ENCODE measurements at regions not wholly inside any gene's neighbourhood (a gene's known extent, or its start where the extent isn't known, plus 50 kb on each side); places are given as distances from the start of the nearest gene placed in this dataset.

DNA sequence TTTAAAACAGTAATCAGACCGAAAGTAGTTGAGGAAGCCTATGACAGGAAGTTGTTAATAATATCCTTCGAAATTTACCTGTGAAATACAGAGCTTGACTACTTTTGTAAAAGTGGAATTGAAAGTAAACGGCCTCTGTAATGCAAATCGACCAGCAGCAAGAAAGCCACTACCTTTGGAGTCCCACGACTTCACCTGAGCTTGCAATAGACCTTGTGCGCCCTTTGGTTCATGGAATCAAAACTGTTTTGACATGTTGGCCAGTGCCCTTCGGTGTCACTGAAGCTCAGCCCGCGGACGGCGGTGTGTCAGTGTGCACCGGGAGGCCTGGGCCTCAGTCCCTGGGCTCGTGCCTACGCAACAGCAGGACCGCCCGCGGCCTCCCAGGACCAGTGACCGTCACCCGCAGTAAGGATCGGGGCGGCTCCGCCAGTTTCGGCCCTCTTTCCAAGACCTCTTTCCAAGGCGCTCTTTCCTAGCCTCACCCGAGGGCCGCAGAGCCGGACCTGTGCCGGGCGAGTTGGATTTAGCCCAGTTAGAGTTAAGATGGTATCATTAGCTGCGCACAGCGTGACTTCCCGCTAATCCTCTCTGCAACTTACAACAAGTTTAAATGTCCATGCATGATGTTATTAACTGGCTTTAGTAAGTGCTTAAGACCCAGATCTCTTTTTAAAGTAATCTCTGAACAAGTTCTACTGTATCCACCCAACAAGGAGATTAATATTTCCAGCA, 223.3 kb downstream of the MEF2C start (continued):
- no peak for TF ChIP-seq RAD51 (IDR thresholded peaks at IDR 0.05)
- no peak for TF ChIP-seq EGR1 (IDR thresholded peaks at IDR 0.05; ENCODE audit: borderline replicate concordance in 1 of 2, low read depth in 2 of 2, low read length in 2 of 2)
- no peak for TF ChIP-seq ZNF274 (IDR thresholded peaks at IDR 0.05; ENCODE audit: insufficient read depth, insufficient read length)
- 0 out of 2 replicates have a peak, but pooled peaks have one; percentile 41 for TF ChIP-seq MEF2A (IDR thresholded peaks at IDR 0.05; ENCODE audit: insufficient read depth, low read depth, low read length)
- no peak for TF ChIP-seq SIN3A (IDR thresholded peaks at IDR 0.05; ENCODE audit: low read depth, low read length)
- no peak for TF ChIP-seq YY1 (IDR thresholded peaks at IDR 0.05; ENCODE audit: low read depth, low read length)
- no peak for TF ChIP-seq NFYB (IDR thresholded peaks at IDR 0.05; ENCODE audit: insufficient read depth, low read depth, low read length)
- TF ChIP-seq, protein P1, sequence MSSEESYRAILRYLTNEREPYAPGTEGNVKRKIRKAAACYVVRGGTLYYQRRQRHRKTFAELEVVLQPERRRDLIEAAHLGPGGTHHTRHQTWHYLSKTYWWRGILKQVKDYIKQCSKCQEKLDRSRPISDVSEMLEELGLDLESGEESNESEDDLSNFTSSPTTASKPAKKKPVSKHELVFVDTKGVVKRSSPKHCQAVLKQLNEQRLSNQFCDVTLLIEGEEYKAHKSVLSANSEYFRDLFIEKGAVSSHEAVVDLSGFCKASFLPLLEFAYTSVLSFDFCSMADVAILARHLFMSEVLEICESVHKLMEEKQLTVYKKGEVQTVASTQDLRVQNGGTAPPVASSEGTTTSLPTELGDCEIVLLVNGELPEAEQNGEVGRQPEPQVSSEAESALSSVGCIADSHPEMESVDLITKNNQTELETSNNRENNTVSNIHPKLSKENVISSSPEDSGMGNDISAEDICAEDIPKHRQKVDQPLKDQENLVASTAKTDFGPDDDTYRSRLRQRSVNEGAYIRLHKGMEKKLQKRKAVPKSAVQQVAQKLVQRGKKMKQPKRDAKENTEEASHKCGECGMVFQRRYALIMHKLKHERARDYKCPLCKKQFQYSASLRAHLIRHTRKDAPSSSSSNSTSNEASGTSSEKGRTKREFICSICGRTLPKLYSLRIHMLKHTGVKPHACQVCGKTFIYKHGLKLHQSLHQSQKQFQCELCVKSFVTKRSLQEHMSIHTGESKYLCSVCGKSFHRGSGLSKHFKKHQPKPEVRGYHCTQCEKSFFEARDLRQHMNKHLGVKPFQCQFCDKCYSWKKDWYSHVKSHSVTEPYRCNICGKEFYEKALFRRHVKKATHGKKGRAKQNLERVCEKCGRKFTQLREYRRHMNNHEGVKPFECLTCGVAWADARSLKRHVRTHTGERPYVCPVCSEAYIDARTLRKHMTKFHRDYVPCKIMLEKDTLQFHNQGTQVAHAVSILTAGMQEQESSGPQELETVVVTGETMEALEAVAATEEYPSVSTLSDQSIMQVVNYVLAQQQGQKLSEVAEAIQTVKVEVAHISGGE (CRISPR knock-in tag; IDR thresholded peaks at IDR 0.05) = no peak
- no peak for TF ChIP-seq ESRRA (IDR thresholded peaks at IDR 0.05; ENCODE audit: low read length)

All from GM12878 (cell line).